NCI-H226 (cell line): ENCODE measurements at regions not wholly inside any gene's neighbourhood (a gene's known extent, or its start where the extent isn't known, plus 50 kb on each side); places are given as distances from the start of the nearest gene placed in this dataset.

Experiments used
- DNase-seq: peaks from one replicate; pipeline ENCODE4 v3.0.0-alpha.2; 2015

GRCh38 chr6:80480421-80481157 is 374.1 kb downstream of the BCKDHB start:
- DNase-seq = no peak

GRCh38 chr6:80478030-80478429 is 371.6 kb downstream of the BCKDHB start:
- no peak for DNase-seq

GRCh38 chr6:80477591-80477990 is 371.1 kb downstream of the BCKDHB start:
- no peak for DNase-seq

- DNase-seq = no peak
Observed at GRCh38 chr6:80472271-80472670, 365.8 kb downstream of the BCKDHB start.

GRCh38 chr6:80469977-80470376 is 363.5 kb downstream of the BCKDHB start:
- no peak for DNase-seq

- DNase-seq = no peak
Observed at GRCh38 chr6:80468398-80468797, 361.9 kb downstream of the BCKDHB start.

GRCh38 chr6:80467408-80467807 is 360.9 kb downstream of the BCKDHB start:
- DNase-seq = no peak

- no peak for DNase-seq
Observed at GRCh38 chr6:80466981-80467380, 360.5 kb downstream of the BCKDHB start.

- DNase-seq = no peak
Observed at GRCh38 chr6:80465513-80465912, 359.0 kb downstream of the BCKDHB start.

- no peak for DNase-seq
Observed at GRCh38 chr6:80464901-80465300, 358.4 kb downstream of the BCKDHB start.

GRCh38 chr6:80463197-80463596 is 356.7 kb downstream of the BCKDHB start:
- DNase-seq = no peak

- DNase-seq = no peak
Observed at GRCh38 chr6:80460257-80460865, 353.9 kb downstream of the BCKDHB start.

GRCh38 chr6:80457439-80457933 is 351.0 kb downstream of the BCKDHB start:
- peak; percentile 92 for DNase-seq

- no peak for DNase-seq
Observed at GRCh38 chr6:80456724-80457438, 350.4 kb downstream of the BCKDHB start.

- no peak for DNase-seq
Observed at GRCh38 chr6:80454661-80455365, 348.3 kb downstream of the BCKDHB start.

- peak; percentile 53 for DNase-seq
Observed at GRCh38 chr6:80454197-80454596, 347.7 kb downstream of the BCKDHB start.

GRCh38 chr6:80449726-80450125 is 343.3 kb downstream of the BCKDHB start:
- DNase-seq = no peak

- no peak for DNase-seq
Observed at GRCh38 chr6:80446454-80447045, 340.1 kb downstream of the BCKDHB start.

- no peak for DNase-seq
Observed at GRCh38 chr6:80445751-80446150, 339.3 kb downstream of the BCKDHB start.

GRCh38 chr6:80442366-80442765 is 335.9 kb downstream of the BCKDHB start:
- DNase-seq = peak; percentile 13

- no peak for DNase-seq
Observed at GRCh38 chr6:80441131-80441530, 334.7 kb downstream of the BCKDHB start.

- DNase-seq = no peak
Observed at GRCh38 chr6:80440496-80441115, 334.1 kb downstream of the BCKDHB start.
